Mesothelial cell of epicardium (in vitro differentiated cells): ENCODE measurements at regions not wholly inside any gene's neighbourhood (a gene's known extent, or its start where the extent isn't known, plus 50 kb on each side); places are given as distances from the start of the nearest gene placed in this dataset.

Experiments
- DNase-seq, 2 experiments: peaks; one replicate each; pipeline ENCODE4 v3.0.0; 2021; ENCODE audit warnings: low spot score in 2 of 2; ENCODE audit not compliant: unreplicated experiment in 2 of 2
- H3K27ac Mint-ChIP-seq: 2 replicates; pipeline ENCODE4 v1.8.0; 2021; ENCODE audit warnings: mixed read lengths
- H3K27me3 Mint-ChIP-seq: 2 replicates; pipeline ENCODE4 v1.8.0; 2021; ENCODE audit warnings: low read depth, mixed read lengths
- H3K36me3 Mint-ChIP-seq: 2 replicates; pipeline ENCODE4 v1.8.0; 2021; ENCODE audit warnings: mixed read lengths
- H3K4me1 Mint-ChIP-seq: 2 replicates; pipeline ENCODE4 v1.8.0; 2021; ENCODE audit warnings: mixed read lengths
- H3K4me3 Mint-ChIP-seq: 2 replicates; pipeline ENCODE4 v1.8.0; 2021; ENCODE audit warnings: mild to moderate bottlenecking, moderate library complexity, mixed read lengths
- H3K9me3 Mint-ChIP-seq: 2 replicates; pipeline ENCODE4 v1.8.0; 2021; ENCODE audit warnings: mixed read lengths
- CTCF ChIP-seq: fragments of 200-600 bp; sonication (generic); IDR thresholded peaks from one replicate; pipeline ENCODE4 v1.5.0; 2021; ENCODE audit warnings: antibody characterized with exemption; ENCODE audit not compliant: unreplicated experiment

GRCh38 chr6:140012150-140012549, 637.7 kb upstream of the CITED2 start:
- Mint-ChIP-seq H3K27ac (no peak overlapping the region), H3K36me3 (peaks cover 2% of the 10 kb centered on the region), H3K27me3 (no peaks in the 10 kb centered on the region), H3K9me3 (peaks cover 26% of the 10 kb centered on the region), H3K4me1 (peaks cover 25% of the 10 kb centered on the region), H3K4me3 (no peak overlapping the region)
- TF ChIP-seq CTCF = no peak
- DNase-seq = no peak

GRCh38 chr6:140011537-140011936, 637.1 kb upstream of the CITED2 start:
- Mint-ChIP-seq H3K36me3 (peaks cover 5% of the 10 kb centered on the region), H3K27me3 (no peaks in the 10 kb centered on the region), H3K4me1 (peaks cover 25% of the 10 kb centered on the region), H3K27ac (peak overlapping the region; percentile 66), H3K9me3 (peaks cover 27% of the 10 kb centered on the region), H3K4me3 (no peak overlapping the region)
- no peak for TF ChIP-seq CTCF
- no peak for DNase-seq

GRCh38 chr6:140009286-140009685, 634.8 kb upstream of the CITED2 start:
- Mint-ChIP-seq H3K4me1 (peaks cover 21% of the 10 kb centered on the region), H3K27me3 (no peaks in the 10 kb centered on the region), H3K9me3 (peaks cover 23% of the 10 kb centered on the region), H3K4me3 (no peak overlapping the region), H3K27ac (no peak overlapping the region), H3K36me3 (peaks cover 7% of the 10 kb centered on the region)
- no peak for DNase-seq
- TF ChIP-seq CTCF = no peak

GRCh38 chr6:140007525-140007924, 633.1 kb upstream of the CITED2 start:
- no peak for TF ChIP-seq CTCF
- H3K27me3 Mint-ChIP-seq = no peaks in the 10 kb centered on the region
- peaks cover 5% of the 10 kb centered on the region for H3K36me3 Mint-ChIP-seq
- peaks cover 19% of the 10 kb centered on the region for H3K9me3 Mint-ChIP-seq
- no peak for DNase-seq
- peaks cover 24% of the 10 kb centered on the region for H3K4me1 Mint-ChIP-seq
- H3K4me3 Mint-ChIP-seq = no peak overlapping the region
- H3K27ac Mint-ChIP-seq = no peak overlapping the region

- no peak for TF ChIP-seq CTCF
- Mint-ChIP-seq H3K4me1 (peaks cover 20% of the 10 kb centered on the region), H3K4me3 (no peak overlapping the region), H3K9me3 (peaks cover 15% of the 10 kb centered on the region), H3K27me3 (no peaks in the 10 kb centered on the region), H3K27ac (no peak overlapping the region), H3K36me3 (peaks cover 5% of the 10 kb centered on the region)
- DNase-seq = no peak
These were observed 628.8 kb upstream of the CITED2 start for GRCh38 chr6:140003217-140003616.

GRCh38 chr6:140002396-140003022, 628.1 kb upstream of the CITED2 start:
- Mint-ChIP-seq H3K36me3 (peaks cover 5% of the 10 kb centered on the region), H3K9me3 (peaks cover 8% of the 10 kb centered on the region), H3K4me3 (no peak overlapping the region), H3K27ac (peak overlapping the region; percentile 52), H3K4me1 (peaks cover 20% of the 10 kb centered on the region), H3K27me3 (no peaks in the 10 kb centered on the region)
- DNase-seq = no peak
- TF ChIP-seq CTCF = no peak
